ENCODE measurements at regions not wholly inside any gene's neighbourhood (a gene's known extent, or its start where the extent isn't known, plus 50 kb on each side); places are given as distances from the start of the nearest gene placed in this dataset.

DNA sequence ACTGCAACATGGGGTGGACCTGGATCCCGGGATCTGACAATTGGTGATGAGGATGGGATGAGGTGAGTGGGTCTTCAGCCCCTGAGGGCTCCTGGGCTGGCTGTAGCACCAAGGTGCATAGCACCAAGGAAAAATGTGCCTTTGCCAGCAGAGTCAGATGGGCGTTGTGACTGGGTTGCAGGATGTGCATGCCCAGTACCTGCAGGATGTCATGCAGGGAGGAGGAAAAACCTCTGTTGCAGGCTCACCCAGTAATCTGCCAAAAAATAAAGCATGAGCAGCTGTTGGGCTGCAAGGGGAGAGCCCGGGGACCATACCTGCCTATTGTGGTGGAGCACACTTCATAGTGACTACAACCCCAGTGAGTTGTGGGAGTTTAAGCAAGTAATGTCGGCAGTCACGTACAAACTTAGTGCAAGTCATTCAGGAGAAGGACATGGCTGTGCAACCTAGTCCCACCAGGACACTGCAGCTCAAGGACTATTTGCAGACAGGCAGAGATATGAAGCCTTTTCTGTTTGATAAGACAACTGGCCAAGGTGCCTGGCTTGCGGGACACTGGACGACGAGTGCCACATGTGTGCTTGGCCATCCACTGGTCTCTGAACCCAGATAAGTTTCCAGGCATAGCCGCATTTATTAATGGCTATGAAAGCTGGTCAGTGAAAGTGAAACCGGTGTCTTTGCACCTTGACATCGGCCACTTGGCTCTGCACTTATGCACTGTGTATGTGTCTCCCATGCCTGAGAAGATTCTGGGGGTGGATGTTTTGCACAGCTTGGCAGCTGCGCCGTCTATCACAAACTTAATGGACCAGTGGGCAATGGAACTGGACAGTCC lies 499.8 kb downstream of the KCNJ2 start:
- no peak for TF ChIP-seq POLR2AphosphoS5 (IDR thresholded peaks at IDR 0.05; ENCODE audit: low read depth, low read length)
- TF ChIP-seq, protein P1, sequence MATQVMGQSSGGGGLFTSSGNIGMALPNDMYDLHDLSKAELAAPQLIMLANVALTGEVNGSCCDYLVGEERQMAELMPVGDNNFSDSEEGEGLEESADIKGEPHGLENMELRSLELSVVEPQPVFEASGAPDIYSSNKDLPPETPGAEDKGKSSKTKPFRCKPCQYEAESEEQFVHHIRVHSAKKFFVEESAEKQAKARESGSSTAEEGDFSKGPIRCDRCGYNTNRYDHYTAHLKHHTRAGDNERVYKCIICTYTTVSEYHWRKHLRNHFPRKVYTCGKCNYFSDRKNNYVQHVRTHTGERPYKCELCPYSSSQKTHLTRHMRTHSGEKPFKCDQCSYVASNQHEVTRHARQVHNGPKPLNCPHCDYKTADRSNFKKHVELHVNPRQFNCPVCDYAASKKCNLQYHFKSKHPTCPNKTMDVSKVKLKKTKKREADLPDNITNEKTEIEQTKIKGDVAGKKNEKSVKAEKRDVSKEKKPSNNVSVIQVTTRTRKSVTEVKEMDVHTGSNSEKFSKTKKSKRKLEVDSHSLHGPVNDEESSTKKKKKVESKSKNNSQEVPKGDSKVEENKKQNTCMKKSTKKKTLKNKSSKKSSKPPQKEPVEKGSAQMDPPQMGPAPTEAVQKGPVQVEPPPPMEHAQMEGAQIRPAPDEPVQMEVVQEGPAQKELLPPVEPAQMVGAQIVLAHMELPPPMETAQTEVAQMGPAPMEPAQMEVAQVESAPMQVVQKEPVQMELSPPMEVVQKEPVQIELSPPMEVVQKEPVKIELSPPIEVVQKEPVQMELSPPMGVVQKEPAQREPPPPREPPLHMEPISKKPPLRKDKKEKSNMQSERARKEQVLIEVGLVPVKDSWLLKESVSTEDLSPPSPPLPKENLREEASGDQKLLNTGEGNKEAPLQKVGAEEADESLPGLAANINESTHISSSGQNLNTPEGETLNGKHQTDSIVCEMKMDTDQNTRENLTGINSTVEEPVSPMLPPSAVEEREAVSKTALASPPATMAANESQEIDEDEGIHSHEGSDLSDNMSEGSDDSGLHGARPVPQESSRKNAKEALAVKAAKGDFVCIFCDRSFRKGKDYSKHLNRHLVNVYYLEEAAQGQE (IDR thresholded peaks at IDR 0.05; ENCODE audit: insufficient read depth in 1 of 2, low read depth in 2 of 2, low read length in 1 of 2), result no peak
- no peak for TF ChIP-seq CTCF (IDR thresholded peaks at IDR 0.05)
- TF ChIP-seq TCF7L2 (IDR thresholded peaks at IDR 0.05; ENCODE audit: low read depth, low read length), result no peak
- TF ChIP-seq SIN3A (IDR thresholded peaks at IDR 0.05; ENCODE audit: borderline replicate concordance, insufficient read depth, low read depth, low read length), result no peak

All from Panc1 (cell line).